ENCODE measurements at regions not wholly inside any gene's neighbourhood (a gene's known extent, or its start where the extent isn't known, plus 50 kb on each side); places are given as distances from the start of the nearest gene placed in this dataset.

DNA sequence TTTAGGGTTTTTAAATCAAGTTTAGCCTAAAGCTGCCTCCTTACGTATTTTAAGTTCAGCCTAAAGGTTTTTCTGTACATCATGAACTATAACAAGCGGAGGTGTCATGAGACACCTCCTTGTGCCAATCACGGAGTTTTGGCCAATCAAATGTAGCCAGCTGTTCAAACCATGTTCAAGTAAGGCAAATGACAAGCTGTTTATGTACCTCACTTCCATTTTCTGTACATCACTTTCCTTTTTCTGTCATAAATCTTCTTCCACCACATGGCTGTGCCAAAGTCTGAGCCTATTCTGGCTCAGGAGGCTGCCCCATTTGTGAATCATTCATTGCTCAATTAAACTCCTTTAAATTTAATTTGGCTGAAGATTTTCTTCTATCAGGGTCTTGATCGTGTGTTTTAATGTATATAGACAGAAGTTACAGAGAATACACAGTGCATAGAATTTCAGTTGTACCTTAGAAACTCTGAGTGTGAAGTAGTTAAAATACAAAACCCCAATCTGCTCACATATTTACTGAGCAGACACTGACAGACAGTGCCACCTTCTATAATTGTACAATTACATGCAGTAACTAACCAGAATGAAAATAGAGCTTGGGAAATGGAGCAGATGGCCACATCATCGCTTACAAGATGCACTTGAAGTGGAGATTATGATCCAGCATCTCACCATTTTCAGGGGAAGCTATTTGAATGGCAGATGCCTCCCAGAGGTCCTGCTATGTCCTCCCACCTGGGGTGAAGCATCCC, 76.9 kb upstream of the LANCL2 start:
- no peak for TF ChIP-seq CREB1 (CRISPR knock-in tag; IDR thresholded peaks at IDR 0.05; ENCODE audit: low read depth)
- TF ChIP-seq STAT1 (IDR thresholded peaks at IDR 0.05; ENCODE audit: unreplicated experiment): no peak
- TF ChIP-seq ZNF331 (CRISPR knock-in tag; IDR thresholded peaks at IDR 0.05; ENCODE audit: low read depth): no peak
- no peak for TF ChIP-seq NANOG (IDR thresholded peaks at IDR 0.05; ENCODE audit: borderline replicate concordance)
- TF ChIP-seq ZNF114 (CRISPR knock-in tag; IDR thresholded peaks at IDR 0.05): no peak
- TF ChIP-seq JUNB (IDR thresholded peaks at IDR 0.05; ENCODE audit: unreplicated experiment): no peak
- no peak overlapping the region for H3K27ac Mint-ChIP-seq
- H3K9me3 Mint-ChIP-seq: no peaks in the 10 kb centered on the region; the same call in 1 of the 3 replicates
- no peaks in the 10 kb centered on the region for H3K4me1 Mint-ChIP-seq
- ATAC-seq (no peak), DNase-seq (ENCODE audit: low spot score) (no peak)
- no peaks in the 10 kb centered on the region for H3K36me3 Mint-ChIP-seq (ENCODE audit: low read depth)
- H3K9me2 ChIP-seq (ENCODE audit: insufficient read depth): no peaks in the 10 kb centered on the region
- H3K4me1 ChIP-seq (ENCODE audit: insufficient read depth): no peaks in the 10 kb centered on the region
- no peaks in the 10 kb centered on the region for H4K20me1 ChIP-seq (replicated peaks; ENCODE audit: insufficient read depth)
- no peaks in the 10 kb centered on the region for H3F3A ChIP-seq (replicated peaks; ENCODE audit: low read depth)
- no peak overlapping the region for H3K4me2 ChIP-seq
- H3K79me2 ChIP-seq (replicated peaks; ENCODE audit: insufficient read depth): no peaks in the 10 kb centered on the region
- no peak overlapping the region for H3K4me3 ChIP-seq
- peak overlapping the region; percentile 38; the same call in 1 of the 2 replicates for H2AFZ ChIP-seq
- peaks cover 7% of the 10 kb centered on the region for H3K27me3 Mint-ChIP-seq (ENCODE audit: insufficient read depth, low read depth, poor library complexity)
- H3K27me3 ChIP-seq (ENCODE audit: insufficient read depth): no peaks in the 10 kb centered on the region
- no peak overlapping the region for H3K4me3 Mint-ChIP-seq
- no peak overlapping the region for H3K27ac ChIP-seq (ENCODE audit: low read depth)
- no peaks in the 10 kb centered on the region; the same call in 1 of the 2 replicates for H3K36me3 ChIP-seq (ENCODE audit: insufficient read depth)

DNA sequence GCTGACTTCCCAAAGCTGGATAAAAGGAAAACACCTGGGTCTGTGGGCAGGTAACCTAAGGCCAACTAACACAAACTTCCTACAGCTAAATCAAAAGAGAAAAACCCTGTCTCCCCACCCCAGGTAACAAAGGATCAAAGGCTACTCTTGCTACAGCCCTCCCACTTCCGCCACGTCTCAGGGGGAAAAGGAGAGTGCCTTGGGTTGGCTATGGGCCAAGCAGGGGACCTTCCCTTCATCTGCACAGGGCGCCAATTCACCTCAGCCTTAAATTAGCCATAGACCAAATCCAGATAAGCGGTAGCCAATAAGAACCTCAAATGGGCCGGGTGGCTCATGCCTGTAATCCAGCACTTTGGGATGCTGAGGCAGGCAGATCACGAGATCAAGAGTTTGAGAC, 69.1 kb upstream of the LANCL2 start:
- Mint-ChIP-seq H3K4me1 (peaks cover 40% of the 10 kb centered on the region), H3K27me3 (ENCODE audit: insufficient read depth, low read depth, poor library complexity) (peaks cover 9% of the 10 kb centered on the region), H3K27ac (no peak overlapping the region), H3K9me3 (no peaks in the 10 kb centered on the region; the same call in 2 of the 3 replicates), H3K4me3 (no peak overlapping the region), H3K36me3 (ENCODE audit: low read depth) (peaks cover 5% of the 10 kb centered on the region; the same call in 2 of the 3 replicates)
- H4K20me1 ChIP-seq (replicated peaks; ENCODE audit: insufficient read depth): no peaks in the 10 kb centered on the region
- H3K79me2 ChIP-seq (replicated peaks; ENCODE audit: insufficient read depth): no peaks in the 10 kb centered on the region
- peaks cover 32% of the 10 kb centered on the region for H3K4me1 ChIP-seq (ENCODE audit: insufficient read depth)
- DNase-seq (ENCODE audit: low spot score) (no peak), ATAC-seq (no peak; the same call in 2 of the 3 replicates)
- H3K9me2 ChIP-seq (ENCODE audit: insufficient read depth): 0 out of 2 replicates have a peak, but pooled peaks cover 3% of the 10 kb centered on the region
- H3K27me3 ChIP-seq (ENCODE audit: insufficient read depth): no peaks in the 10 kb centered on the region
- H2AFZ ChIP-seq: peak overlapping the region; percentile 16; the same call in 1 of the 2 replicates
- no peaks in the 10 kb centered on the region; the same call in 1 of the 2 replicates for H3K36me3 ChIP-seq (ENCODE audit: insufficient read depth)
- H3K4me3 ChIP-seq: no peak overlapping the region
- H3F3A ChIP-seq (replicated peaks; ENCODE audit: low read depth): no peaks in the 10 kb centered on the region
- H3K27ac ChIP-seq (ENCODE audit: low read depth): no peak overlapping the region
- H3K4me2 ChIP-seq: no peak overlapping the region
- no peak for TF ChIP-seq CREB1 (CRISPR knock-in tag; IDR thresholded peaks at IDR 0.05; ENCODE audit: low read depth)
- no peak for TF ChIP-seq NANOG (IDR thresholded peaks at IDR 0.05; ENCODE audit: borderline replicate concordance)
- TF ChIP-seq, protein P1, sequence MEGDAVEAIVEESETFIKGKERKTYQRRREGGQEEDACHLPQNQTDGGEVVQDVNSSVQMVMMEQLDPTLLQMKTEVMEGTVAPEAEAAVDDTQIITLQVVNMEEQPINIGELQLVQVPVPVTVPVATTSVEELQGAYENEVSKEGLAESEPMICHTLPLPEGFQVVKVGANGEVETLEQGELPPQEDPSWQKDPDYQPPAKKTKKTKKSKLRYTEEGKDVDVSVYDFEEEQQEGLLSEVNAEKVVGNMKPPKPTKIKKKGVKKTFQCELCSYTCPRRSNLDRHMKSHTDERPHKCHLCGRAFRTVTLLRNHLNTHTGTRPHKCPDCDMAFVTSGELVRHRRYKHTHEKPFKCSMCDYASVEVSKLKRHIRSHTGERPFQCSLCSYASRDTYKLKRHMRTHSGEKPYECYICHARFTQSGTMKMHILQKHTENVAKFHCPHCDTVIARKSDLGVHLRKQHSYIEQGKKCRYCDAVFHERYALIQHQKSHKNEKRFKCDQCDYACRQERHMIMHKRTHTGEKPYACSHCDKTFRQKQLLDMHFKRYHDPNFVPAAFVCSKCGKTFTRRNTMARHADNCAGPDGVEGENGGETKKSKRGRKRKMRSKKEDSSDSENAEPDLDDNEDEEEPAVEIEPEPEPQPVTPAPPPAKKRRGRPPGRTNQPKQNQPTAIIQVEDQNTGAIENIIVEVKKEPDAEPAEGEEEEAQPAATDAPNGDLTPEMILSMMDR (conservative IDR thresholded peaks at IDR 0.05; ENCODE audit: low read depth in 2 of 2): no peak
- TF ChIP-seq POLR2AphosphoS5 (IDR thresholded peaks at IDR 0.05; ENCODE audit: low read depth): no peak
- TF ChIP-seq, protein P2, sequence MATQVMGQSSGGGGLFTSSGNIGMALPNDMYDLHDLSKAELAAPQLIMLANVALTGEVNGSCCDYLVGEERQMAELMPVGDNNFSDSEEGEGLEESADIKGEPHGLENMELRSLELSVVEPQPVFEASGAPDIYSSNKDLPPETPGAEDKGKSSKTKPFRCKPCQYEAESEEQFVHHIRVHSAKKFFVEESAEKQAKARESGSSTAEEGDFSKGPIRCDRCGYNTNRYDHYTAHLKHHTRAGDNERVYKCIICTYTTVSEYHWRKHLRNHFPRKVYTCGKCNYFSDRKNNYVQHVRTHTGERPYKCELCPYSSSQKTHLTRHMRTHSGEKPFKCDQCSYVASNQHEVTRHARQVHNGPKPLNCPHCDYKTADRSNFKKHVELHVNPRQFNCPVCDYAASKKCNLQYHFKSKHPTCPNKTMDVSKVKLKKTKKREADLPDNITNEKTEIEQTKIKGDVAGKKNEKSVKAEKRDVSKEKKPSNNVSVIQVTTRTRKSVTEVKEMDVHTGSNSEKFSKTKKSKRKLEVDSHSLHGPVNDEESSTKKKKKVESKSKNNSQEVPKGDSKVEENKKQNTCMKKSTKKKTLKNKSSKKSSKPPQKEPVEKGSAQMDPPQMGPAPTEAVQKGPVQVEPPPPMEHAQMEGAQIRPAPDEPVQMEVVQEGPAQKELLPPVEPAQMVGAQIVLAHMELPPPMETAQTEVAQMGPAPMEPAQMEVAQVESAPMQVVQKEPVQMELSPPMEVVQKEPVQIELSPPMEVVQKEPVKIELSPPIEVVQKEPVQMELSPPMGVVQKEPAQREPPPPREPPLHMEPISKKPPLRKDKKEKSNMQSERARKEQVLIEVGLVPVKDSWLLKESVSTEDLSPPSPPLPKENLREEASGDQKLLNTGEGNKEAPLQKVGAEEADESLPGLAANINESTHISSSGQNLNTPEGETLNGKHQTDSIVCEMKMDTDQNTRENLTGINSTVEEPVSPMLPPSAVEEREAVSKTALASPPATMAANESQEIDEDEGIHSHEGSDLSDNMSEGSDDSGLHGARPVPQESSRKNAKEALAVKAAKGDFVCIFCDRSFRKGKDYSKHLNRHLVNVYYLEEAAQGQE (IDR thresholded peaks at IDR 0.05; ENCODE audit: unreplicated experiment): no peak
- TF ChIP-seq EZH2 (IDR thresholded peaks at IDR 0.05; ENCODE audit: low read depth, unreplicated experiment): no peak
- no peak for TF ChIP-seq ZNF331 (CRISPR knock-in tag; IDR thresholded peaks at IDR 0.05; ENCODE audit: low read depth)
- TF ChIP-seq ZNF114 (CRISPR knock-in tag; IDR thresholded peaks at IDR 0.05): no peak
